MCF 10A (cell line): ENCODE measurements at regions not wholly inside any gene's neighbourhood (a gene's known extent, or its start where the extent isn't known, plus 50 kb on each side); places are given as distances from the start of the nearest gene placed in this dataset.

Experiments
- BruUV-seq: library from RNA; stranded (reverse); fragments of 400-500 nt; replicated peaks from 2 replicates; lab custom pipeline; 2021; lab: Mats Ljungman, UMichigan
- CTCF ChIA-PET: fragments of 300-600 bp; sonication (Branson Sonifier 250); formaldehyde crosslinking; extraction: SDS; loops from one replicate; lab custom pipeline; 2021; ENCODE audit warnings: antibody characterized with exemption, inconsistent platforms; lab: Yijun Ruan, JAX
- POLR2A ChIA-PET: fragments of 300-600, 350-650 bp; sonication (Branson Sonifier 250); formaldehyde crosslinking; extraction: SDS; loops from one replicate; lab custom pipeline; 2020; ENCODE audit warnings: antibody characterized with exemption, inconsistent platforms; lab: Yijun Ruan, JAX
- DNase-seq: peaks from one replicate; pipeline ENCODE4 v3.0.0-alpha.2; 2018; ENCODE audit not compliant: unreplicated experiment
- H3K27ac Mint-ChIP-seq: one replicate; pipeline ENCODE4 v1.8.0; 2022; ENCODE audit warnings: mild to moderate bottlenecking, low read depth, mixed read lengths; ENCODE audit not compliant: unreplicated experiment
- H3K27me3 Mint-ChIP-seq: one replicate; pipeline ENCODE4 v1.8.0; 2022; ENCODE audit warnings: mixed read lengths; ENCODE audit not compliant: insufficient read depth, unreplicated experiment
- H3K36me3 Mint-ChIP-seq: one replicate; pipeline ENCODE4 v1.8.0; 2022; ENCODE audit warnings: mild to moderate bottlenecking, moderate library complexity, mixed read lengths; ENCODE audit not compliant: insufficient read depth, unreplicated experiment
- H3K4me1 Mint-ChIP-seq: one replicate; pipeline ENCODE4 v1.8.0; 2022; ENCODE audit warnings: mixed read lengths; ENCODE audit not compliant: insufficient read depth, unreplicated experiment
- H3K4me3 Mint-ChIP-seq: one replicate; pipeline ENCODE4 v1.8.0; 2022; ENCODE audit warnings: mild to moderate bottlenecking, moderate library complexity, mixed read lengths; ENCODE audit not compliant: unreplicated experiment
- H3K9me3 Mint-ChIP-seq: one replicate; pipeline ENCODE4 v1.8.0; 2022; ENCODE audit warnings: mixed read lengths; ENCODE audit not compliant: unreplicated experiment
- CTCF ChIP-seq: fragments of 200-600 bp; IDR thresholded peaks from one replicate; pipeline ENCODE4 v1.8.0; 2022; ENCODE audit warnings: antibody characterized with exemption, mild to moderate bottlenecking; ENCODE audit not compliant: unreplicated experiment
- intact Hi-C: fragments of 100-400 bp; cut with micrococcal nuclease; formaldehyde crosslinking; loops from 2 replicates; pipeline ENCODE4 v1.14.1; 2022

- no peak for DNase-seq
- Mint-ChIP-seq H3K9me3 (no peaks in the 10 kb centered on the region), H3K4me3 (no peak overlapping the region), H3K36me3 (no peaks in the 10 kb centered on the region), H3K27ac (no peak overlapping the region), H3K27me3 (peaks cover 12% of the 10 kb centered on the region), H3K4me1 (no peaks in the 10 kb centered on the region)
- POLR2A ChIA-PET: no interaction called here
- no peak for TF ChIP-seq CTCF
- CTCF ChIA-PET: interaction anchor here (0.6 to 1.2 kb wide), 3 partner anchors 69 to 95 kb away, joined by 3 read pairs; no protein-coding TSS in a partner anchor
- no TSS peak for BruUV-seq
- intact Hi-C loops: no loop called here
These were observed 55.0 kb upstream of the PKDCC start for GRCh38 chr2:41992671-41993434.

DNA sequence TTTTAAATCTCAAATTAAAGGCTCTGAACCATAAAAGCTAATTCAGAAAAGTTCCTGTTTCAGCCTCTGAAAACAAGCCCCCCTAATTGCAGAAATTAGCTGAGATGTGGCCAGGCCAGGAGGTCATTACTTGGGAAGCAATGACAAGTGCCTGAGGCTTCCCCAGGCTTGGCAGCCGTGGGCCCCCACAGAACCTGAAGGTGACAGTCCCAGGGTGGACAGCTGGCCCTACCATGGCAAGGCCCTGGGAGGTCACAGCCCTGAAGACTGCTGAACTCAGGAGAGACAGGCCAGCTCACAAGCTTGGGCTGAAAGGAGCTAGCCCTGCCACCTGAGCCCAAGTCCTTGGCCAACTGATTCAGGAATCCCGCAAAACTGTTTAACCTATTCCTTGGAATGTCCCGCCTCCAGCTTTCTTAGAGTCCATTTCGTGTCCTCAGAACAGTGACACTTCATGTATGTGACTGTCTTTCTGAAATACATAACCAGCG, 54.3 kb upstream of the PKDCC start:
- no TSS peak for BruUV-seq
- no peak for DNase-seq
- POLR2A ChIA-PET: no interaction called here

DNA sequence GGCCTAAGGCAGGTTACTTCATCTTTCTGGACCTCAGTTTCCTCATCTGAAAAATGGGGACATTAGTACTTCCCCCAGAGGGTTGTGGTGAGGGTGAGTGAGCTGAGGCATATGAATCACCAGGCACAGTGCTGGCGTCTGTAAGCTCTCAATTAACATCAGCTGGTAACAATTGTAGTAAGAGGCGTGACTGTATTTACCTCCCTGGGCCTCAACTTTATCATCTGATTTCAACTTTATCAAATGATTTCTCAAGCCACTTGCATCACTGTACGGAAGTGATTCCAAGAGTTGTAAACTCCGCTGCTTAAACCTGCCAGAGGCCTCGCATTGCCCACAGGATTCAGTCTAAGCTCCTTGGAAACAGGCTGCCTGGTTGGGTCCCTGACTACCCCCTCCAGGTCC, 53.6 kb upstream of the PKDCC start:
- no peak for DNase-seq
- ChIA-PET CTCF (interaction anchor here (0.7 to 0.9 kb wide), 2 partner anchors 11 to 25 kb away, joined by 3 read pairs; no protein-coding TSS in a partner anchor), POLR2A (no interaction called here)
- Mint-ChIP-seq H3K36me3 (no peaks in the 10 kb centered on the region), H3K27me3 (peaks cover 12% of the 10 kb centered on the region), H3K4me3 (no peak overlapping the region), H3K27ac (no peak overlapping the region), H3K9me3 (no peaks in the 10 kb centered on the region), H3K4me1 (no peaks in the 10 kb centered on the region)
- intact Hi-C loops: no loop called here
- no TSS peak for BruUV-seq
- TF ChIP-seq CTCF: no peak

More for the DNA sequence above, 54.3 kb upstream of the PKDCC start:
- intact Hi-C loops: no loop called here
- H3K27me3 Mint-ChIP-seq: peaks cover 12% of the 10 kb centered on the region
- H3K27ac Mint-ChIP-seq: no peak overlapping the region
- H3K9me3 Mint-ChIP-seq: no peaks in the 10 kb centered on the region
- TF ChIP-seq CTCF: no peak
- no peaks in the 10 kb centered on the region for H3K4me1 Mint-ChIP-seq
- no peaks in the 10 kb centered on the region for H3K36me3 Mint-ChIP-seq
- CTCF ChIA-PET: interaction anchor here (0.6 to 0.9 kb wide), 3 partner anchors 10 to 89 kb away, joined by 3 read pairs; no protein-coding TSS in a partner anchor
- H3K4me3 Mint-ChIP-seq: no peak overlapping the region

DNA sequence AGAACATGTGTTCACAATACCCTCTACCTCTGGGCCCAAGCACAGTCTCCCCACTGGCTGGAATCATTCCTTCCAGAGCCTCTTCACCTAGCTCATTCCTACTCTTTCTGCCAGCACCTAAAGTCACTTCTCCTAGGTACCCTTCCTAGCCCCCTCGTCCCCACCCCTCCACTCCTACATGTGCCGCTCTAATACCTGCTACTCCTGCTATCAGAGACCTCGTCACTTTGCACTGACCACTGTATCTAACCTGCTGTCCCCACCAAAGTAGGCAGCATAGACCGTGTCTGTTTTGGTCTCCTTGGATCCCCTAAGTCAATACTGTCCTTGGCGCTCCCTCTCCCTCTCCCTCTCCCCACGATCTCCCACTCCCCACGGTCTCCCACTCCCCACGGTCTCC, 53.2 kb upstream of the PKDCC start:
- no peak overlapping the region for H3K4me3 Mint-ChIP-seq
- no peak overlapping the region for H3K27ac Mint-ChIP-seq
- no peaks in the 10 kb centered on the region for H3K36me3 Mint-ChIP-seq
- no peak for TF ChIP-seq CTCF
- peaks cover 12% of the 10 kb centered on the region for H3K27me3 Mint-ChIP-seq
- no peaks in the 10 kb centered on the region for H3K4me1 Mint-ChIP-seq
- intact Hi-C loops: no loop called here
- CTCF ChIA-PET: interaction anchor here (0.9 kb wide), 1 partner anchor 26 kb away, joined by 3 read pairs; no protein-coding TSS in a partner anchor
- POLR2A ChIA-PET: no interaction called here
- DNase-seq: no peak
- no TSS peak for BruUV-seq
- H3K9me3 Mint-ChIP-seq: no peaks in the 10 kb centered on the region
